CD4-positive, CD25-positive, alpha-beta regulatory T cell (primary cell): ENCODE measurements at regions not wholly inside any gene's neighbourhood (a gene's known extent, or its start where the extent isn't known, plus 50 kb on each side); places are given as distances from the start of the nearest gene placed in this dataset.

Experiments used
- ATAC-seq, 2 donors: fragments of 150-1000 bp; cut with Tn5 transposase; one replicate each; pipeline ENCODE4 v1.10.0; 2021; ENCODE audit warnings: low read depth in 2 of 2, moderate number of reproducible peaks in 2 of 2, moderate library complexity in 1 of 2
- DNase-seq, 3 donors: peaks; one replicate each; pipeline versions ENCODE4 v3.0.0 to v3.0.0-alpha.2; 2012 to 2022; ENCODE audit warnings: mixed read lengths in 1 of 3
- H3K27ac ChIP-seq: one replicate; pipeline ENCODE4 v1.7.0; 2013; ENCODE audit warnings: mild to moderate bottlenecking, low read length; ENCODE audit not compliant: insufficient read depth, poor library complexity, severe bottlenecking
- H3K27me3 ChIP-seq: one replicate; pipeline ENCODE4 v1.7.0; 2013; ENCODE audit warnings: low read length; ENCODE audit not compliant: control insufficient read depth, insufficient read depth
- H3K36me3 ChIP-seq: one replicate; pipeline ENCODE4 v1.7.0; 2013; ENCODE audit warnings: mild to moderate bottlenecking, low read length, moderate library complexity; ENCODE audit not compliant: control insufficient read depth, insufficient read depth
- H3K4me1 ChIP-seq: 2 replicates; pipeline ENCODE4 v1.7.0; 2013; ENCODE audit warnings: mild to moderate bottlenecking, low read length; ENCODE audit not compliant: insufficient read depth, control insufficient read depth, poor library complexity, severe bottlenecking
- H3K4me3 ChIP-seq: one replicate; pipeline ENCODE4 v1.7.0; 2013; ENCODE audit warnings: low read depth, mild to moderate bottlenecking, low read length, moderate library complexity
- H3K9me3 ChIP-seq, 2 experiments: 1 replicate in 1 of 2; 2 replicates in 1 of 2; pipeline ENCODE4 v1.7.0; 2013; ENCODE audit warnings: low read length in 2 of 2, mild to moderate bottlenecking in 1 of 2, moderate library complexity in 1 of 2; ENCODE audit not compliant: control insufficient read depth in 2 of 2
- H3K27ac Mint-ChIP-seq, 3 donors: one replicate each; pipeline ENCODE4 v1.8.0; 2020 to 2022; ENCODE audit warnings: mild to moderate bottlenecking in 3 of 3, mixed read lengths in 3 of 3, moderate library complexity in 2 of 3
- H3K27me3 Mint-ChIP-seq: one replicate; pipeline ENCODE4 v1.8.0; 2022; ENCODE audit warnings: mild to moderate bottlenecking, mixed read lengths
- H3K36me3 Mint-ChIP-seq: one replicate; pipeline ENCODE4 v1.8.0; 2020; ENCODE audit warnings: mixed read lengths
- H3K4me1 Mint-ChIP-seq, 4 donors: one replicate each; pipeline ENCODE4 v1.8.0; 2020 to 2022; ENCODE audit warnings: mixed read lengths in 4 of 4, mild to moderate bottlenecking in 1 of 4
- H3K4me3 Mint-ChIP-seq, 4 donors: one replicate each; pipeline ENCODE4 v1.8.0; 2020 to 2022; ENCODE audit warnings: mild to moderate bottlenecking in 4 of 4, mixed read lengths in 4 of 4, moderate library complexity in 3 of 4
- H3K9me3 Mint-ChIP-seq, 7 donors: one replicate each; pipeline ENCODE4 v1.8.0; 2020 to 2022; ENCODE audit warnings: mixed read lengths in 7 of 7, mild to moderate bottlenecking in 3 of 7, moderate library complexity in 2 of 7

DNA sequence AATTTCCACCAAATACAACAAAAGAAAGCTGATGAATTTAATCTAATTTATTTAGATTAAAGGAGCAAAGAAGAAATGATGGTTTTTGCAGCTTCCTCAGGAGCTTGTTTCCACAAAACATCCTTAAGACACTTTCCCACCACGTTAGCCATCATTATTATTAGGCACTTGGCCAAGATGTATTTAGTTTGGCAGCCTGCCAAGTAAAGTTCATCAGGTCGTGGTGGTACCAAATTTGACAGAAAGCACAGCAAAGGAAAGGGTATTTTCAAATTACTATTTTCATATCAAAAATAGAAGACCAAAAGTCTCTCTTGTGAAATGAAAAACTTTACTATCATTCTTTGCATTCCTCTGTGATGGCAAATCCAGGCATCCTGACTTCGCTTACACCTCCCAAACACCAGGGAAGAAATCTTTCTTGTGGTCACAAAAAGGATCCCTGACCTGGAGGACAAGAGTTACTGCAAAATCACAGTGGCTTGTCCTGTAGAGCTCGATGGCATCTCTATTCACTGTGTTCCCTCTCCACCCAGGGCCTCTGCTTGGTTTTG is 123.1 kb upstream of the INHBA start:
- no peaks in the 10 kb centered on the region for H3K36me3 Mint-ChIP-seq
- Histone ChIP-seq H3K9me3 (no peaks in the 10 kb centered on the region), H3K27me3 (no peaks in the 10 kb centered on the region), H3K36me3 (no peaks in the 10 kb centered on the region), H3K4me1 (no peaks in the 10 kb centered on the region), H3K27ac (no peak overlapping the region), H3K4me3 (no peak overlapping the region)
- ATAC-seq (no peak), DNase-seq (no peak)
- H3K27me3 Mint-ChIP-seq: no peaks in the 10 kb centered on the region
- no peak overlapping the region for H3K27ac Mint-ChIP-seq
- H3K4me3 Mint-ChIP-seq: no peak overlapping the region
- H3K9me3 Mint-ChIP-seq: peaks cover 0 to 8% (median 6%) of the 10 kb centered on the region in 7 donors
- no peaks in the 10 kb centered on the region for H3K4me1 Mint-ChIP-seq

GRCh38 chr7:41824284-41824683 is 121.4 kb upstream of the INHBA start:
- H3K27ac Mint-ChIP-seq: no peak overlapping the region
- H3K4me3 ChIP-seq: no peak overlapping the region
- DNase-seq (no peak), ATAC-seq (no peak)
- H3K27me3 Mint-ChIP-seq: no peaks in the 10 kb centered on the region
- H3K36me3 ChIP-seq: no peaks in the 10 kb centered on the region
- no peaks in the 10 kb centered on the region for H3K27me3 ChIP-seq
- no peak overlapping the region for H3K27ac ChIP-seq
- no peak overlapping the region for H3K4me3 Mint-ChIP-seq
- peaks cover 0 to 8% (median 4%) of the 10 kb centered on the region in 7 donors for H3K9me3 Mint-ChIP-seq
- H3K4me1 Mint-ChIP-seq: no peaks in the 10 kb centered on the region
- H3K36me3 Mint-ChIP-seq: no peaks in the 10 kb centered on the region
- no peaks in the 10 kb centered on the region for H3K4me1 ChIP-seq
- no peaks in the 10 kb centered on the region for H3K9me3 ChIP-seq

GRCh38 chr7:41822259-41822817 is 119.4 kb upstream of the INHBA start:
- Mint-ChIP-seq H3K27me3 (no peaks in the 10 kb centered on the region), H3K4me1 (no peaks in the 10 kb centered on the region), H3K36me3 (no peaks in the 10 kb centered on the region), H3K27ac (no peak overlapping the region), H3K4me3 (no peak overlapping the region), H3K9me3 (peaks cover 0 to 6% (median 2%) of the 10 kb centered on the region in 7 donors)
- H3K27me3 ChIP-seq: no peaks in the 10 kb centered on the region
- no peaks in the 10 kb centered on the region for H3K4me1 ChIP-seq
- ATAC-seq (no peak), DNase-seq (no peak)
- no peaks in the 10 kb centered on the region for H3K9me3 ChIP-seq
- no peak overlapping the region for H3K27ac ChIP-seq
- H3K36me3 ChIP-seq: no peaks in the 10 kb centered on the region
- H3K4me3 ChIP-seq: no peak overlapping the region

- no peak overlapping the region for H3K27ac ChIP-seq
- Mint-ChIP-seq H3K9me3 (peaks cover 0 to 6% (median 2%) of the 10 kb centered on the region in 7 donors), H3K27me3 (no peaks in the 10 kb centered on the region), H3K27ac (no peak overlapping the region), H3K36me3 (no peaks in the 10 kb centered on the region), H3K4me1 (no peaks in the 10 kb centered on the region), H3K4me3 (no peak overlapping the region)
- H3K36me3 ChIP-seq: no peaks in the 10 kb centered on the region
- no peaks in the 10 kb centered on the region for H3K4me1 ChIP-seq
- H3K27me3 ChIP-seq: no peaks in the 10 kb centered on the region
- ATAC-seq (no peak), DNase-seq (no peak)
- no peaks in the 10 kb centered on the region for H3K9me3 ChIP-seq
- no peak overlapping the region for H3K4me3 ChIP-seq
These were observed 118.8 kb upstream of the INHBA start for GRCh38 chr7:41821521-41822213.

- Mint-ChIP-seq H3K4me3 (no peak overlapping the region), H3K27ac (no peak overlapping the region), H3K27me3 (no peaks in the 10 kb centered on the region), H3K9me3 (peaks cover 0 to 6% (median 2%) of the 10 kb centered on the region in 7 donors), H3K36me3 (no peaks in the 10 kb centered on the region), H3K4me1 (peaks cover 0 to 3% (median 0%) of the 10 kb centered on the region in 4 donors)
- no peaks in the 10 kb centered on the region for H3K4me1 ChIP-seq
- H3K4me3 ChIP-seq: no peak overlapping the region
- no peak overlapping the region for H3K27ac ChIP-seq
- DNase-seq (no peak), ATAC-seq (no peak)
- H3K27me3 ChIP-seq: no peaks in the 10 kb centered on the region
- H3K9me3 ChIP-seq: no peaks in the 10 kb centered on the region
- H3K36me3 ChIP-seq: no peaks in the 10 kb centered on the region
These were observed 117.3 kb upstream of the INHBA start for GRCh38 chr7:41820111-41820671.

GRCh38 chr7:41819645-41820044 is 116.8 kb upstream of the INHBA start:
- H3K4me3 Mint-ChIP-seq: no peak overlapping the region
- no peak overlapping the region for H3K27ac ChIP-seq
- no peaks in the 10 kb centered on the region for H3K36me3 Mint-ChIP-seq
- H3K27me3 ChIP-seq: no peaks in the 10 kb centered on the region
- no peaks in the 10 kb centered on the region for H3K4me1 ChIP-seq
- no peaks in the 10 kb centered on the region for H3K36me3 ChIP-seq
- H3K9me3 ChIP-seq: no peaks in the 10 kb centered on the region
- DNase-seq (no peak), ATAC-seq (no peak)
- no peak overlapping the region for H3K27ac Mint-ChIP-seq
- no peak overlapping the region for H3K4me3 ChIP-seq
- peaks cover 0 to 3% (median 0%) of the 10 kb centered on the region in 4 donors for H3K4me1 Mint-ChIP-seq
- peaks cover 0 to 6% (median 2%) of the 10 kb centered on the region in 7 donors for H3K9me3 Mint-ChIP-seq
- no peaks in the 10 kb centered on the region for H3K27me3 Mint-ChIP-seq

- no peaks in the 10 kb centered on the region for H3K27me3 ChIP-seq
- no peaks in the 10 kb centered on the region for H3K27me3 Mint-ChIP-seq
- ATAC-seq (no peak), DNase-seq (no peak)
- no peak overlapping the region for H3K27ac ChIP-seq
- peaks cover 0 to 6% (median 3%) of the 10 kb centered on the region in 7 donors for H3K9me3 Mint-ChIP-seq
- no peaks in the 10 kb centered on the region for H3K36me3 Mint-ChIP-seq
- no peak overlapping the region for H3K4me3 ChIP-seq
- no peaks in the 10 kb centered on the region for H3K9me3 ChIP-seq
- peaks cover 0 to 3% (median 0%) of the 10 kb centered on the region in 4 donors for H3K4me1 Mint-ChIP-seq
- H3K4me3 Mint-ChIP-seq: no peak overlapping the region
- no peak overlapping the region for H3K27ac Mint-ChIP-seq
- H3K36me3 ChIP-seq: no peaks in the 10 kb centered on the region
- H3K4me1 ChIP-seq: no peaks in the 10 kb centered on the region
These were observed 116.0 kb upstream of the INHBA start for GRCh38 chr7:41818765-41819398.
